H1 (cell line): ENCODE measurements at regions not wholly inside any gene's neighbourhood (a gene's known extent, or its start where the extent isn't known, plus 50 kb on each side); places are given as distances from the start of the nearest gene placed in this dataset.

Source experiments
- CTBP2 ChIP-seq: IDR thresholded peaks from 2 replicates; pipeline ENCODE4 v1.7.0; 2011; ENCODE audit warnings: borderline replicate concordance, mild to moderate bottlenecking, moderate library complexity, mixed read lengths, low read length; ENCODE audit not compliant: insufficient read depth, insufficient read length
- MAFK ChIP-seq: IDR thresholded peaks from 2 replicates; pipeline ENCODE4 v1.6.1; 2012; ENCODE audit warnings: low read depth, mild to moderate bottlenecking, improper control_type of control experiment, low read length
- TAF7 ChIP-seq: optimal IDR thresholded peaks from 2 replicates; pipeline ENCODE3; 2011; ENCODE audit warnings: low read depth, mild to moderate bottlenecking, inconsistent platforms, low read length, moderate library complexity, borderline replicate concordance
- TCF12 ChIP-seq: IDR thresholded peaks from 2 replicates; pipeline ENCODE4 v1.6.1; 2011; ENCODE audit warnings: low read depth, mild to moderate bottlenecking, low read length
- TF ChIP-seq, protein P1 (sequence below): IDR thresholded peaks from 2 replicates; pipeline ENCODE4 v1.6.1; 2012; ENCODE audit warnings: inconsistent platforms

DNA sequence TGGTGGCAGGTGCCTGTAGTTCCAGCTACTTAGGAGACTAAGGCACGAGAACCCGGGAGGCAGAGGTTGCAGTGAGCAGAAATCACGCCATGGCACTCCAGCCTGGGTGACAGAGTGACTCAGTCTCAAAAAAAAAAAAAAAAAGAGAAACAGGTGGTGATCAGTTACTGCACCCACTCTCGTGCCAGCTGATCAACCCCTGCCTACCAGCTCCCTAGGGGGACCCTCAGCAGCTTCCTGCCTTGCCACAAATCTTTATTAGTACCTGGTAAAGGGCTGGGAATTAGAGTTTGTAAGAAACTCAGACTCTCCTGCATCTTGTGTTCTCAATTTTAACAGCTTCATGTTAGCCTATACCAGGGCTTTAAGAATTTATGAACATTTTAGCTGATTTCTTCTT lies 914.9 kb downstream of the EFNA5 start (continued):
- no peak for TF ChIP-seq CTBP2
- TF ChIP-seq, protein P1, sequence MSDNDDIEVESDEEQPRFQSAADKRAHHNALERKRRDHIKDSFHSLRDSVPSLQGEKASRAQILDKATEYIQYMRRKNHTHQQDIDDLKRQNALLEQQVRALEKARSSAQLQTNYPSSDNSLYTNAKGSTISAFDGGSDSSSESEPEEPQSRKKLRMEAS: no peak
- TF ChIP-seq TAF7: no peak
- TF ChIP-seq TCF12: no peak
- TF ChIP-seq MAFK: no peak
